CD4-positive, alpha-beta T cell (primary cell): ENCODE measurements at regions not wholly inside any gene's neighbourhood (a gene's known extent, or its start where the extent isn't known, plus 50 kb on each side); places are given as distances from the start of the nearest gene placed in this dataset.

Experiments used
- ATAC-seq: fragments of 200-7000 bp; cut with Tn5 transposase; one replicate; pipeline ENCODE4 v1.10.0; 2022; ENCODE audit warnings: mild to moderate bottlenecking; ENCODE audit not compliant: poor library complexity
- CTCF ChIA-PET: fragments of 350-600 bp; sonication (Branson Sonifier 250); formaldehyde crosslinking; loops from one replicate; lab custom pipeline; 2021; ENCODE audit warnings: antibody characterized with exemption, inconsistent platforms; lab: Charles Lee
- POLR2A ChIA-PET: fragments of 350-600 bp; sonication (Branson Sonifier 250); formaldehyde crosslinking; loops from one replicate; lab custom pipeline; 2021; ENCODE audit warnings: antibody characterized with exemption, inconsistent platforms; lab: Charles Lee
- DNase-seq, 14 experiments: peaks; one replicate each; pipeline ENCODE4 v3.0.0-alpha.2; 2013 to 2020; ENCODE audit warnings: mixed read lengths in 2 of 14
- H3K27ac ChIP-seq, 2 donors: one replicate each; pipeline versions ENCODE4 v1.5.1 to v1.7.0; 2013; ENCODE audit warnings: low read length in 2 of 2, low read depth in 1 of 2, mild to moderate bottlenecking in 1 of 2
- H3K27me3 ChIP-seq, 2 experiments: 1 replicate in 1 of 2; 2 replicates in 1 of 2; pipeline versions ENCODE4 v1.6.1 to v1.7.0; 2013; ENCODE audit warnings: low read length in 2 of 2, control low read depth in 1 of 2, mild to moderate bottlenecking in 1 of 2, moderate library complexity in 1 of 2; ENCODE audit not compliant: insufficient read depth in 2 of 2, control insufficient read depth in 1 of 2
- H3K36me3 ChIP-seq: one replicate; pipeline ENCODE4 v1.6.1; 2013; ENCODE audit warnings: low read length, control low read depth; ENCODE audit not compliant: insufficient read depth
- H3K4me1 ChIP-seq: one replicate; pipeline ENCODE4 v1.6.1; 2013; ENCODE audit warnings: low read length, control low read depth; ENCODE audit not compliant: insufficient read depth
- H3K4me3 ChIP-seq: one replicate; pipeline ENCODE4 v1.5.1; 2013; ENCODE audit warnings: mild to moderate bottlenecking, low read length, moderate library complexity
- H3K9me3 ChIP-seq, 2 experiments: 1 replicate in 1 of 2; 2 replicates in 1 of 2; pipeline versions ENCODE4 v1.6.1 to v1.7.0; 2013; ENCODE audit warnings: low read length in 2 of 2, mild to moderate bottlenecking in 2 of 2, control low read depth in 1 of 2, moderate library complexity in 1 of 2; ENCODE audit not compliant: control insufficient read depth in 1 of 2, insufficient read depth in 1 of 2
- H3K27ac Mint-ChIP-seq: one replicate; pipeline ENCODE4 v1.8.0; 2020; ENCODE audit warnings: mixed read lengths
- H3K27me3 Mint-ChIP-seq: one replicate; pipeline ENCODE4 v1.8.0; 2021; ENCODE audit warnings: mixed read lengths
- H3K36me3 Mint-ChIP-seq: one replicate; pipeline ENCODE4 v1.8.0; 2021; ENCODE audit warnings: low read depth, mixed read lengths
- H3K4me1 Mint-ChIP-seq: one replicate; pipeline ENCODE4 v1.8.0; 2021; ENCODE audit warnings: low read depth, mixed read lengths
- H3K4me3 Mint-ChIP-seq: one replicate; pipeline ENCODE4 v1.8.0; 2020; ENCODE audit warnings: mild to moderate bottlenecking, mixed read lengths
- H3K9me3 Mint-ChIP-seq: one replicate; pipeline ENCODE4 v1.8.0; 2020; ENCODE audit warnings: mixed read lengths
- CTCF ChIP-seq: fragments of 200-600 bp; IDR thresholded peaks from one replicate; pipeline ENCODE4 v1.8.0; 2022; ENCODE audit warnings: antibody characterized with exemption, mild to moderate bottlenecking
- intact Hi-C, 2 experiments: fragments of 100-400 bp; cut with DNase I in 1 of 2; cut with micrococcal nuclease in 1 of 2; formaldehyde crosslinking; loops; one replicate each; pipeline versions ENCODE4 v1.15.1 to v1.9.0; 2023 to 2025; cut with DNase I, micrococcal nuclease

DNA sequence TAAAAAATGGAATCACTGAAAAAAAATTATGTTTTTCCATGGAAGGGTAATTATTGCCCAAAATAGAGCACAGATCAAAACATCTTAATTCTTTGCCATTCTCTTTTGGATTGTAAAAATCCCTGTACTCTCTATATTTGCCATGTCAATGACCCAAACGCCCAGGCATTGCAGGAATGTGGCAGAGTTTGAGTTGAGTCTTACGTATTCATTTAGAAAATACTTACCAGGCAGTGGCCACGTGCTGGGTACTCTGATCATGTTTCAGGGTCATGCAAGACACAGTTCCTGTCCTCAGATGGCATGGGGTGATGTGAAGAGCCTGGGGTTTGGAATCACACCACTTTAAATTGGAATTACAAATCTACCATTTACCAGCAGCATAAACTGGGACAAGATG is 267.7 kb downstream of the ABCC12 start:
- no peak for DNase-seq
- no peak for ATAC-seq
- Mint-ChIP-seq H3K9me3 (peaks cover 3% of the 10 kb centered on the region), H3K36me3 (no peaks in the 10 kb centered on the region), H3K4me3 (no peak overlapping the region), H3K27ac (no peak overlapping the region), H3K27me3 (peaks cover 11% of the 10 kb centered on the region), H3K4me1 (no peaks in the 10 kb centered on the region)
- H3K27ac ChIP-seq, result no peak overlapping the region
- peaks cover 4 to 11% of the 10 kb centered on the region in 2 experiments for H3K27me3 ChIP-seq
- CTCF ChIA-PET, result no interaction called here
- peaks cover 0 to 6% of the 10 kb centered on the region in 2 experiments for H3K9me3 ChIP-seq
- no peaks in the 10 kb centered on the region for H3K36me3 ChIP-seq
- POLR2A ChIA-PET, result no interaction called here
- TF ChIP-seq CTCF, result no peak
- H3K4me3 ChIP-seq, result no peak overlapping the region
- no peaks in the 10 kb centered on the region for H3K4me1 ChIP-seq
- intact Hi-C loops, result no loop called here

DNA sequence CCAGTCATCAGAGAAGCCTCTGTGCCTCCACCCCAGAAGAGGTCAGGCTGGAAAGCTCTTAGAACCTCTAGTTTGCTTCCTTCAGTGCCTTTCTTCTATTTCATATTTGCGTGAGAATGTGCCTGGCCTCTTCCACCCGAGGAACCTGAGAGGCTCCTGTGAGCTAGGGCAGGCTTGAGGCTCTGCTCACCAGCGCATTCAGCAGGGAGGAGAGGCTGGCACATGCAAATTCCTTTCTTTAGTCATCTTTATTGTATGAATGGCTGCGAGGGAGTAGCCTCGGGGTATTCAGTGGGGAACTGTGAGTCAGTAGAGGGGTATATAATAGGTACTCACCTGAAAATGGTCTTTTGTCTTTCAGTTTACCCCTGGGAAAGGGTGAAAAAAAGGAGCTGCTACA is 268.3 kb downstream of the ABCC12 start:
- Mint-ChIP-seq H3K4me1 (no peaks in the 10 kb centered on the region), H3K4me3 (no peak overlapping the region), H3K27me3 (peaks cover 11% of the 10 kb centered on the region), H3K36me3 (no peaks in the 10 kb centered on the region), H3K9me3 (peaks cover 3% of the 10 kb centered on the region), H3K27ac (no peak overlapping the region)
- Histone ChIP-seq H3K4me3 (no peak overlapping the region), H3K36me3 (no peaks in the 10 kb centered on the region), H3K27ac (no peak overlapping the region), H3K9me3 (peaks cover 0 to 6% of the 10 kb centered on the region in 2 experiments), H3K27me3 (peaks cover 4 to 11% of the 10 kb centered on the region in 2 experiments), H3K4me1 (no peaks in the 10 kb centered on the region)
- CTCF ChIA-PET, result no interaction called here
- TF ChIP-seq CTCF, result no peak
- ATAC-seq, result no peak
- POLR2A ChIA-PET, result no interaction called here
- intact Hi-C loops, result no loop called here
- no peak for DNase-seq

- H3K27ac Mint-ChIP-seq, result no peak overlapping the region
- Histone ChIP-seq H3K9me3 (peaks cover 0 to 6% of the 10 kb centered on the region in 2 experiments), H3K36me3 (no peaks in the 10 kb centered on the region), H3K4me3 (no peak overlapping the region), H3K4me1 (no peaks in the 10 kb centered on the region), H3K27me3 (peaks cover 4 to 11% of the 10 kb centered on the region in 2 experiments), H3K27ac (no peak overlapping the region)
- H3K4me3 Mint-ChIP-seq, result no peak overlapping the region
- H3K27me3 Mint-ChIP-seq, result peaks cover 11% of the 10 kb centered on the region
- intact Hi-C loops, result no loop called here
- H3K36me3 Mint-ChIP-seq, result no peaks in the 10 kb centered on the region
- peaks cover 3% of the 10 kb centered on the region for H3K9me3 Mint-ChIP-seq
- TF ChIP-seq CTCF, result no peak
- DNase-seq, result no peak
- ChIA-PET POLR2A (no interaction called here), CTCF (no interaction called here)
- no peak for ATAC-seq
- no peaks in the 10 kb centered on the region for H3K4me1 Mint-ChIP-seq
These were observed 269.0 kb downstream of the ABCC12 start for GRCh38 chr16:47886631-47887415.
